BJ (cell line): ENCODE measurements at regions not wholly inside any gene's neighbourhood (a gene's known extent, or its start where the extent isn't known, plus 50 kb on each side); places are given as distances from the start of the nearest gene placed in this dataset.

ENCODE experiments used
- CTCF ChIA-PET: fragments of 350-600 bp; formaldehyde crosslinking; extraction: SDS; loops from one replicate; lab custom pipeline; 2021; ENCODE audit warnings: antibody characterized with exemption, inconsistent platforms; lab: Yijun Ruan, JAX
- POLR2A ChIA-PET: fragments of 300-600 bp; sonication (Branson Sonifier 250); formaldehyde crosslinking; extraction: SDS; loops from one replicate; lab custom pipeline; 2021; ENCODE audit warnings: antibody characterized with exemption; lab: Charles Lee
- DNase-seq: peaks from one replicate; pipeline ENCODE4 v3.0.0-alpha.2; 2011; ENCODE audit warnings: low read depth
- H3K27me3 ChIP-seq: 2 replicates; pipeline ENCODE4 v1.6.0; 2011; ENCODE audit warnings: low read length; ENCODE audit not compliant: control insufficient read depth, insufficient read depth
- H3K36me3 ChIP-seq: 2 replicates; pipeline ENCODE4 v1.5.1; 2011; ENCODE audit warnings: low read length; ENCODE audit not compliant: control insufficient read depth, insufficient read depth
- H3K4me3 ChIP-seq: 2 replicates; pipeline ENCODE4 v1.5.1; 2011; ENCODE audit warnings: low read depth, mild to moderate bottlenecking, control low read depth, low read length
- CTCF ChIP-seq: IDR thresholded peaks from 2 replicates; pipeline ENCODE4 v1.5.1; 2011; ENCODE audit warnings: low read depth, mild to moderate bottlenecking, control low read depth, inconsistent platforms, low read length, moderate library complexity; ENCODE audit not compliant: insufficient read depth

- H3K27me3 ChIP-seq, result no peaks in the 10 kb centered on the region
- DNase-seq, result no peak
- ChIA-PET CTCF (no interaction called here), POLR2A (no interaction called here)
- TF ChIP-seq CTCF, result no peak
- no peaks in the 10 kb centered on the region for H3K36me3 ChIP-seq
- no peak overlapping the region for H3K4me3 ChIP-seq
Measured at GRCh38 chr4:79207281-79207680, 118.6 kb downstream of the NAA11 start.

GRCh38 chr4:79206660-79207059 is 119.2 kb downstream of the NAA11 start:
- ChIA-PET POLR2A (no interaction called here), CTCF (no interaction called here)
- no peak for TF ChIP-seq CTCF
- no peaks in the 10 kb centered on the region for H3K36me3 ChIP-seq
- no peaks in the 10 kb centered on the region for H3K27me3 ChIP-seq
- H3K4me3 ChIP-seq, result no peak overlapping the region
- DNase-seq, result no peak

GRCh38 chr4:79205121-79205520 is 120.7 kb downstream of the NAA11 start:
- Histone ChIP-seq H3K4me3 (no peak overlapping the region), H3K36me3 (no peaks in the 10 kb centered on the region), H3K27me3 (no peaks in the 10 kb centered on the region)
- CTCF ChIA-PET, result no interaction called here
- POLR2A ChIA-PET, result no interaction called here
- no peak for DNase-seq
- no peak for TF ChIP-seq CTCF

- TF ChIP-seq CTCF, result no peak
- no peaks in the 10 kb centered on the region for H3K27me3 ChIP-seq
- DNase-seq, result no peak
- no peaks in the 10 kb centered on the region for H3K36me3 ChIP-seq
- ChIA-PET POLR2A (no interaction called here), CTCF (no interaction called here)
- H3K4me3 ChIP-seq, result no peak overlapping the region
Measured at GRCh38 chr4:79201971-79202370, 123.9 kb downstream of the NAA11 start.

GRCh38 chr4:79199743-79200142 is 126.1 kb downstream of the NAA11 start:
- Histone ChIP-seq H3K27me3 (no peaks in the 10 kb centered on the region), H3K36me3 (no peaks in the 10 kb centered on the region), H3K4me3 (no peak overlapping the region)
- no peak for TF ChIP-seq CTCF
- ChIA-PET CTCF (no interaction called here), POLR2A (no interaction called here)
- DNase-seq, result no peak
